Subcutaneous abdominal adipose tissue (tissue), 5 donors: ENCODE measurements at regions not wholly inside any gene's neighbourhood (a gene's known extent, or its start where the extent isn't known, plus 50 kb on each side); places are given as distances from the start of the nearest gene placed in this dataset.
A peak's percentile ranks its signal among the peaks of the same experiment; 100 is the strongest.
"Not testable (repeated sequence)": the region's sequence is repeated elsewhere in the genome, so short reads cannot be mapped to it uniquely, and the experiment has no call there.

Experiments used
- H3K27ac ChIP-seq: one replicate; pipeline ENCODE4 v1.7.0; 2013; ENCODE audit warnings: low read depth, mild to moderate bottlenecking, inconsistent platforms, low read length, moderate library complexity
- H3K27me3 ChIP-seq, 5 donors: one replicate each; pipeline ENCODE4 v1.7.0; 2013; ENCODE audit warnings: low read length in 5 of 5, inconsistent platforms in 1 of 5; ENCODE audit not compliant: control insufficient read depth in 5 of 5, insufficient read depth in 4 of 5
- H3K36me3 ChIP-seq, 5 donors: one replicate each; pipeline ENCODE4 v1.7.0; 2013; ENCODE audit warnings: low read length in 5 of 5; ENCODE audit not compliant: control insufficient read depth in 5 of 5, insufficient read depth in 5 of 5
- H3K4me1 ChIP-seq, 5 donors: one replicate each; pipeline ENCODE4 v1.7.0; 2013; ENCODE audit warnings: low read length in 5 of 5, mild to moderate bottlenecking in 3 of 5, moderate library complexity in 1 of 5; ENCODE audit not compliant: control insufficient read depth in 5 of 5, insufficient read depth in 5 of 5
- H3K4me3 ChIP-seq, 5 donors: one replicate each; pipeline ENCODE4 v1.7.0; 2013; ENCODE audit warnings: low read length in 5 of 5, low read depth in 1 of 5
- H3K9ac ChIP-seq, 5 donors: one replicate each; pipeline ENCODE4 v1.7.0; 2013; ENCODE audit warnings: low read length in 5 of 5, mild to moderate bottlenecking in 4 of 5, moderate library complexity in 3 of 5
- H3K9me3 ChIP-seq, 5 donors: one replicate each; pipeline ENCODE4 v1.7.0; 2013; ENCODE audit warnings: low read length in 5 of 5; ENCODE audit not compliant: control insufficient read depth in 5 of 5
- donor health status: healthy.
- donor health status: healthy.
- donor health status: healthy.
- donor health status: healthy.
- donor health status: healthy.

DNA sequence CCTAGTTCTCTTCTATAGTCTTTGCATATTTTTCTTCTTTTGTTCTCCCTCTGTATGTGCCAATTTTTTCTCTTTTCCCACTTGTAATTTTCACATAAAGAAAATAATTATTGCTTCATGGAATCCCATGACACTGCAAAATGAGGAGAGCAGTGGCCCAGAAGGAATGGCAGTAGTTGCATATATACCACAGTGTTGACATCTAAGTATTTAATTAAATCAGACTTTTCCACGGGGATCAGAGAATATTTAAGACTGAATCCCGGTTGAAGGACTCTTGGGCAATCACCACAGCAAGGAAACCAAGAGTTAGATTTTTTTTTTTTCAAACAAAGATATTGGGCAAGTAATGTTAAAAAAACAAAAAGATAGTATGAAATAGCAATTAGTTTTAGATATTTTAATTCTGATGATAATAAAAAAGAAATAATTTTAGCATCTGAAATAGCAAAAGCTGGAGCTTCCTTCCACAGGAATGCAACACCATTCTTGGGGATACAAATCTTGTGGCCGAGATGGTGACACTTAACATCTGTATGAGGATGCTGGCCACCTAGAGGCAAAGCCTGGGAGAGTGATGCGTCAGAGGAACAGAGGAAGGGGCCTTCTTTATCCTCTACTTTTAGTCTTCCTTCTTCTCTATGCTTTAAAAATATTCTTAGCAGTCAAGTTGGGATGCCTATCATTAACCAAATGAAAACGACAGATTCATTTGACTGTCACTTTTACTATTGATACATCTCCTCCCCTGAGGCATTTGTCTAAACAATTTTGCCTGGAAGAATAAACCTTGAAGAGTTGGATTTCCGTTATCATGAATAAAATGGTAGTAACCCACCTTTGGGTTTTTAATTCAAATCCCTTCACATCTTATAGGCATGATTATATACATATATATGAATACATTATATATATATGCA, 356.2 kb downstream of the GJA1 start:
- peaks cover 0 to 10% (median 0%) of the 10 kb centered on the region in 5 donors for H3K4me1 ChIP-seq
- H3K27me3 ChIP-seq, result no peaks in the 10 kb centered on the region
- H3K27ac ChIP-seq, result no peak overlapping the region
- no peaks in the 10 kb centered on the region for H3K36me3 ChIP-seq
- no peak overlapping the region for H3K9ac ChIP-seq
- no peaks in the 10 kb centered on the region for H3K9me3 ChIP-seq
- H3K4me3 ChIP-seq, result no peak overlapping the region

DNA sequence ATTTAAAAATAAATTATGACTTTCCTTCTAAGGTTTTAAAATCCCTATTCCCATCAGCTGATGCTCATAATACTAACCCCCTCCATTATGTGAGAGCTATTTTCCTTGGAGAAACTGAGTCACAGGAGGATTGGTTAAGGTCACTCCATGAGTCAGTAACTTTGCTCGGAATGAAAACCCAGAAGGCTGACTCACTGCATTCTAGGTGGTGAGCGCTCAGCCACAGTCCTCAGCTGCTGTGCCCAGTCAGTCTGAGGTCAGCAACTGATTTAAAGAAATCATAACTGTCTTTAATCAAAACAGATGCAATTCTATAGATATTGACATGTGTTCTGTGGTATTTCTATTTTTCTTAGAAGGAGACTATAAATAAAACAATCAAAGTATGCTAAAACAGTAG, 359.2 kb downstream of the GJA1 start:
- H3K36me3 ChIP-seq, result no peaks in the 10 kb centered on the region
- H3K27ac ChIP-seq, result no peak overlapping the region
- H3K4me1 ChIP-seq, result peaks cover 0 to 10% (median 0%) of the 10 kb centered on the region in 5 donors
- no peak overlapping the region for H3K9ac ChIP-seq
- no peak overlapping the region for H3K4me3 ChIP-seq
- H3K27me3 ChIP-seq, result no peaks in the 10 kb centered on the region
- peaks cover 0 to 4% (median 0%) of the 10 kb centered on the region in 5 donors for H3K9me3 ChIP-seq

DNA sequence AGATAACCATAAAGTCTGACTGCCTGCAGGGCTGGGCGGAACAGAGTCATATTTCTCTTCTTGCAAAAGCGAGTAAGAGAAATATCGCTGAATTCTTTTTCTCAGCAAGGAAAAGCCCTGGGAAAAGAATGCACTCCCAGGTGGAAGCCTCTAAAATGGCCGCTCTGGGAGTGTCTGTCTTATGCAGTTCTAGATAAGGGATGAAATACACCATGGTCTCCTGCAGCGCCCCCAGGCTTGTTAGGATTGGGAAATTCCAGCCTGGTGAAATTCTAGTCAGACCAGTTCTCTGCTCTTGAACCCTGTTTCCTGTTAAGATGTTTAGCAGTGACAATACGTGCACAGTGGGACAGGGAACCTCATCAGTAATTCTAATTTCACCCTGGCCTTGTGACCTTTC, 362.2 kb downstream of the GJA1 start:
- not testable (repeated sequence) for H3K36me3 ChIP-seq, H3K27me3 ChIP-seq, H3K4me1 ChIP-seq, H3K4me3 ChIP-seq, H3K9ac ChIP-seq, H3K27ac ChIP-seq
- H3K9me3 ChIP-seq, result peaks cover 0 to 16% (median 6%) of the 10 kb centered on the region in 5 donors

DNA sequence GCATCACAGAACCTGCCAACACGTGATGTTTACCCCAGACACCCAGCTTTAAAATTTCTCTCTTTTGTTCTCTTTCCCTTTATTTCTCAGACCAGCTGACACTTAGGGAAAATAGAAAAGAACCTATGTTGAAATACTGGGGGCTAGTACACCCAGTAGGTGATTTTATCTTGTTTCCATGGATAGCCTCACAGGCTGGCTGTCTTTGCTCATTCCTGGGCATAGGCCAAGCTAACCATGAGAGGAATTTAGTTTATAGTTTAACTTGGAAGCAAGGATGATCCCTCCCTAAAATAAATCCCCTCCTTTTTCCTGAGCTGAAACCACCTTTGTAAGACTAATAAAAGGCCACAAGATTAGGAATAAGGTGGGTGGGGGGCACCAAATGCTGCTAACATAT, 362.7 kb downstream of the GJA1 start:
- H3K27ac ChIP-seq, H3K9ac ChIP-seq, H3K36me3 ChIP-seq, H3K4me1 ChIP-seq, H3K4me3 ChIP-seq, H3K27me3 ChIP-seq: not testable (repeated sequence)
- peaks cover 0 to 18% (median 6%) of the 10 kb centered on the region in 5 donors for H3K9me3 ChIP-seq

DNA sequence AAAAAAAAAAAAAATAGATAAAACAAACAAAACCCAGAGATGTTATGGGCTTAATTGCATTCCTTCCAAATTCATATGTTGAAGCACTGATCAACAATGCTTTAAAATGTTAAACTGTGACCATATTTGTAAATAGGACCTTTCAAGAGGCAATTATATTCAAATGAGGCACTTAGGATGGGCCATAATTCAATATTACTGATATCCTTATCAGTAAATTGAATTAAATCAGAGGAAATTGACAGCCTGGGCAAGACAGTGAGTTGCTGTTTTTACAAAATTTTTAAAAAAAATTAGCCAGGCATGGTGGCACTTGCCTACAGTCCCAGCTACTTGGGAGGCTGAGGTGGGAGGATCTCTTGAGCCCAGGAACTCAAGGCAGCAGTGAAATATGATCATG, 364.1 kb downstream of the GJA1 start:
- Histone ChIP-seq H3K4me3 (no peak overlapping the region), H3K36me3 (no peaks in the 10 kb centered on the region), H3K27me3 (no peaks in the 10 kb centered on the region), H3K9ac (no peak overlapping the region), H3K27ac (no peak overlapping the region), H3K4me1 (peaks cover 0 to 4% (median 0%) of the 10 kb centered on the region in 5 donors), H3K9me3 (peaks cover 0 to 18% (median 6%) of the 10 kb centered on the region in 5 donors)

DNA sequence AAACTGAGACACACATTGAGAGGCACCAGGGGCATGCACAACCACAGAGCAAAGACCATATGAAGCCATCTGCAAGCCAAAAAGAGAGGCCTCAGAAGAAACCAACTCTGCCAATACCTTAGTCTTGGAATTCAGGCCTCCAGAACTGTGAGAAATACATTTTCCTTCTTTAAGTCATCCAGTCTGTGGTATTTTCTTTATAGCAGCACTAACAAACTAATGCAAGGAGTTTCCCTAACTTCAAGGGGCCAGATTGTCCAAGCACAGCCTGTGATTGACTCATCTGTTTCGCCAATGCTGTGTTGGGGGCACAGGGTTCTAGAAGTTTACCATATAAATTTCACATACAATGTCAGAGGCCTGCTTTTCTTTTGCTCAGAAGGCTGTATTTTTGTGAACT, 364.6 kb downstream of the GJA1 start:
- Histone ChIP-seq H3K9ac (no peak overlapping the region), H3K9me3 (peaks cover 0 to 18% (median 6%) of the 10 kb centered on the region in 5 donors), H3K27me3 (no peaks in the 10 kb centered on the region), H3K4me3 (no peak overlapping the region), H3K4me1 (no peaks in the 10 kb centered on the region), H3K36me3 (no peaks in the 10 kb centered on the region), H3K27ac (no peak overlapping the region)

DNA sequence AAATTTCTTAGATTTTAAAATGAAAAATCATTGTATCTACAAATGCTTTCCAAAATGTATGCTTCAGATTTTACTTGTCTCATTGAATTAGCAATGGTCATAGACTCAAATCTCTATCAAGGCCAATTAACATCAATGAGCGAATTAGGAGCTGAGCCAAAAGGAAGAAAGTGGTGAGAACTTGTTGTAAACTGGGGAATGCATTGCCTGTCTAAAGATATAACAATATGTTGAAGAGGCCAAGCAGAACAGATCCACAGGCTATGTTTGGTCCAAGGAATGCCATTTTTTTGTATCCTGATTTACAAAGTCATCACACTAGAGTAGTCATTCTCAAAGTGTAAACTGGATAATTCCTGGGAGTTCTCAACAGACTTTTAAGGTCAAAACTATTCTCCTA, 370.7 kb downstream of the GJA1 start:
- no peak overlapping the region for H3K9ac ChIP-seq
- H3K27me3 ChIP-seq, result no peaks in the 10 kb centered on the region
- H3K4me1 ChIP-seq, result peaks cover 0 to 10% (median 6%) of the 10 kb centered on the region in 5 donors
- no peak overlapping the region for H3K27ac ChIP-seq
- H3K9me3 ChIP-seq, result peaks cover 0 to 10% (median under 1%) of the 10 kb centered on the region in 5 donors
- no peak overlapping the region for H3K4me3 ChIP-seq
- no peaks in the 10 kb centered on the region for H3K36me3 ChIP-seq

DNA sequence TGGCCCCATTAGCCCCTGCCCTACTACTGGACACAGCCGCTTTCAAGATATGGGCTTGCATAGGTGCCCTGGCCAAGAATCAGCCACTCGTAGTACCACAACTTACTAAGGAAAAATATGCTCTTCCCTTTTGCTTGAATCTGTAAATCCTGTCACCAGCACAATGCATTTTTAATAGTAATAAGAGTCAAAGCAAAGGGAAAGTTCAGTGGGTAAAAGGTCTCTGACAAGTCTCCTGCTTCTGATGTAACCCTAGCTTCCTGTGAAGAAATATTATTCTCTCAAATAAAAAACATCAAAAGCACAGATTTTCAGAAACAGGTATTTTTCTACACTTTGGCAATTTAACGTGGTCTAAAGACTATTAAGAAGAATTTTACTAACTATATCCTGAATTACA, 373.8 kb downstream of the GJA1 start:
- no peaks in the 10 kb centered on the region for H3K36me3 ChIP-seq
- H3K9me3 ChIP-seq, result peaks cover 0 to 2% (median 0%) of the 10 kb centered on the region in 5 donors
- no peak overlapping the region for H3K4me3 ChIP-seq
- H3K9ac ChIP-seq, result peak overlapping the region in 1 of 5 donors; percentile 4
- H3K27me3 ChIP-seq, result no peaks in the 10 kb centered on the region
- H3K4me1 ChIP-seq, result peaks cover 0 to 10% (median 6%) of the 10 kb centered on the region in 5 donors
- H3K27ac ChIP-seq, result peak overlapping the region; percentile 80

DNA sequence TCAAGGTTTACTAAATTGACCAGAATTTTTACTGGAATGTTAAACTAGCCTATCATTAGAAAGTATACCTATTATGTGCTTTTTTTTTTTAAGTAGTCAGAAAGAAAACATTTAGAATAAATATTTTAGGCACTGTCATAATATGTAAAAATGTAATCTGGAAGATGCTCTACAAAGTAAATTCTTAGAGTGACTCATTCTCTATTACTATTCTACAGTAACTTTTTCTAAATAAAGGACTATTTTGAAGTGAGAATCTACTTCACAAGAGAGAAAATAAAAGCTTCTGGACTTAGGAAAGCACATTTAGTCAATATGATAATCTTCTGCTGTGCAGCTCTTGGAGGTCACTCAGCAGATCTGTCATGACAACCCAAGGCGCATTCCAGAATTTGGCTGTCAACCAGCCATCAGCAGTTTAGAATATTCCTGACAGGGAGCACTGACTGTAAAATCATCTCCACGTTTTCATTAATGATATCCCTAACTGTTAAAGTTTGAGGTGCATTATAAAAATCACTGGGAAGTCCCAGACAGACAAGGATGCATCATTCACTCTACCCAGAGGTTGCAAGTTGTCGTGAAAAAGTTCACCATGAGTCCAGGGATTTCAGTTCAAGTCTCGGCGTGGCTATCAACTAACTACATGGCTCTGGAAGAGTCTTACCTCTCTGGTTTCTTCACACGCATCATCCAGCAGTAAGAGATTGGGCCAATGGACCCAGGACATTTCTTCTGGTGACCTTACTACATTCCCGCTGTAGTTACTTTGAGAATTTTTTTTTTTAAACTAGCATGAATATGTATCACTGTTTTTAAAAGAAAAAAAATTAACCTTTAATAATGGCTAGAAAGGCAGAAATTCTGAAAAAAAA, 374.9 kb downstream of the GJA1 start:
- no peak overlapping the region for H3K27ac ChIP-seq

DNA sequence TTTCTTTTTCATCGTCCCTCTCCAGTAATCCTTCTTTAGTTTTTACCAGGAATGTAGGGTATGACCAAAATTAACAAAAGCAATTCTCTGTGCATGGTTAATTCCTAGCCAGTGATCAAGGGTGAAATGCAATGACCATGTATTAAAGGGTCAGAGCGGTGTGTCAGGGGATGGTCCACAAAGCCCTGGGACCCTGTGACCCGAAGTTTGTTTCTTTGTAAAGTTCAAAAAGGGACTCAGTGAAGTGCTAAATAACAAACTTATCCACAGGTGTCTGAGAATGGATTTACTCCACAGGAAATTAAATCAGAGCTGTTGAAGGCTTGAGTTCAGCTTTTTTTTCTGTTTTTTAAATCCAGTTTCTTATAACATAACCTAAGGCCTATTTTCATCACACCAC, 375.7 kb downstream of the GJA1 start:
- Histone ChIP-seq H3K4me1 (peaks cover 0 to 10% (median 6%) of the 10 kb centered on the region in 5 donors), H3K9ac (no peak overlapping the region), H3K27me3 (no peaks in the 10 kb centered on the region), H3K36me3 (no peaks in the 10 kb centered on the region), H3K9me3 (peaks cover 0 to 2% (median 0%) of the 10 kb centered on the region in 5 donors), H3K4me3 (no peak overlapping the region), H3K27ac (no peak overlapping the region)

More for the DNA sequence above, 374.9 kb downstream of the GJA1 start:
- H3K9me3 ChIP-seq, result peaks cover 0 to 2% (median 0%) of the 10 kb centered on the region in 5 donors
- peaks cover 0 to 10% (median 6%) of the 10 kb centered on the region in 5 donors for H3K4me1 ChIP-seq
- no peaks in the 10 kb centered on the region for H3K27me3 ChIP-seq
- H3K36me3 ChIP-seq, result no peaks in the 10 kb centered on the region
- no peak overlapping the region for H3K4me3 ChIP-seq
- H3K9ac ChIP-seq, result no peak overlapping the region
